ENCODE measurements at regions not wholly inside any gene's neighbourhood (a gene's known extent, or its start where the extent isn't known, plus 50 kb on each side); places are given as distances from the start of the nearest gene placed in this dataset.

DNA sequence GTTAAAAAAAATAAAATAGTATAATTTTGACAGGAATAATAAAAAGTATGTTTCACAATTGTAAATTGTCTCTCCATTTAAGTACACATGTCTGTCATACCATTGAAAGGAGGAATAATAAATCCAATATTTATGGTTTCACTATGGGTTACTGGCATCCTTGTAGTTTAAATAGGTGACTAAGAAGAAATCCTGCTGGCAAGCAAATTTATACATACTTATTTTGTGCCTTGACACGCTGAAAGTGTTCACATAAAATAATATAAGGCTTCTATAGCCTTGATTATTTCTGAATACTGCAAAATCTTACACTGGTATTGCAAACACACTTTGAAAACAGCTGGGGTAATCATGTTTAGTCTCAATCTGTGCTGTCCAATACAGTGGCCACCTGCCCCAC is 138.3 kb upstream of the ETAA1 start:
- DNase-seq: no peak

DNA sequence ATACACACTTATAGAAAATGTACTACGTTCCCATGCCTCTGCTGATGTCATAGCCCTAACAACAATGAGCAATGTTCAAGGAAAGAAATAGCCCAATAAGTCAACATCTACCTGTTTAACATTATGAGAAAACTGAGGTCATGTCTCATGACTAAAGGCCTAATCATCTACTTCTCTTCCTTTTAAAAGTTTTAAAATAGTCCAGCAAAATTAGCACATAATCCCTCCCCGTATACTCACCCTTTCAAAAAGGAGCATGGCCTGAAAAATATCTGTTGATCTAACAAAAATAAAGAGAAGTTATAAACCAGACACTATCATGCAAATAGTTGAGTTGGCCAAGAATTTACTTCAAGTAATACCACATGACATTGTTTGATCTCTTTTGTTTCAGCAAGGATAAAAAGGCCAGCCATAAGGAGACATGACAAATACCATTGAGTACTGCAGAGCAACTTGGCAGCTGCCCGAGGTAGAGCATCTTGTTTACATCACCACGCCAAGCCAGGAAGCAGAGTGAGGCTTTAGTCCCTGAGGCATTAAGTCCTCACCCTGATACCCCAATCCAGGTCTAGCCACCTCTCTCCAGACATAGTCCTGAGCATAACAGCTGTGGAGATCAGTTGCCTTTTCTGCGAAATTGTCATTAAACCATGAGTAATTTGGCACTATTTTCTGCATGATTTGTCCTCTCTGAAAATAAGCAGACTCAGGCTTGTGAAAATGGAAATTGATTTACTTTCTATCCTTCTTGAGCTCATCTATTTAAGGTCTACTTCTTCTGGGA is 137.4 kb upstream of the ETAA1 start:
- peak; percentile 48 for DNase-seq

DNA sequence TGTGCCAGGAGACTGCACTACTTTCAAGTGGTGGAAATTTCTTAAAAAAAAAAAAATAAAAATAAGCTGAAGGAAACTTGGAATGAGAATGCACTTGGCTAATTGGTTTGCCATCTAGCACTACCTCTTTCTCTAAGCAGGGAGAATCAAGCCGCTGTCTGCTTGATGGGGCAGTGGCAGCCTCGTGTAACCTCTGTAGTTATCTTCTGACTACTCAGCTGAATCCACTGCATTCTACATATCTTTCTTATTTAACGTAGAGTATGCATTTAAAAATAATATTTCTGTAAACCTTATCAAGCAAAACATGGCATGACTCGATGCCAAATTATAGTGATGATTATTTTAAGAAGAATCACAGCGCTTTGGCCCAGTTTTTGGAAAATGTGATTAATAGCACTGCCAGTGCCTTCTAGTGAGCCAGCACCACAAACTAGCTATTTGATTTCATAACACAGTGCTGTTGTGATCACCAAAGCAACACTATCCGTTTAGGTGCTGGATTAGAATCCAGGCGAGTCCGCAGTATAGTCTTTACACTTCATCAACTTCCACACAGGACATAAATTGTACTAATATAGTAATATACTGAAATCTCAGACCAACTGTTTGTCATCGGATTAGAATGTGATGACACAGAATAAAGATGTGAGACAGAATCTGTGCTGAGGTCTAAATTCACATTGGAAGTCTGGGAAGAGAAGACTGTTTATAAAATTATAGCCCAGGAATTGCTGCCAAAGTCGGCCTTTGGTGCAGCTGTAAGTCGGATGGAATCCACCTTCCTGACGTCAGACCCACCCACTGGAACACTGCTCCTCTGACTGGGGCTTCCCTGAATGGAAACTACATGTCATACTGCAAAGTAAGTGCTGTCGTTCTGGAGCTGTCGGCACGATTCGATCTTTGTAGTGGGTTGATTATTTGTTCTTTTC is 136.5 kb upstream of the ETAA1 start:
- DNase-seq: peak; percentile 77

DNA sequence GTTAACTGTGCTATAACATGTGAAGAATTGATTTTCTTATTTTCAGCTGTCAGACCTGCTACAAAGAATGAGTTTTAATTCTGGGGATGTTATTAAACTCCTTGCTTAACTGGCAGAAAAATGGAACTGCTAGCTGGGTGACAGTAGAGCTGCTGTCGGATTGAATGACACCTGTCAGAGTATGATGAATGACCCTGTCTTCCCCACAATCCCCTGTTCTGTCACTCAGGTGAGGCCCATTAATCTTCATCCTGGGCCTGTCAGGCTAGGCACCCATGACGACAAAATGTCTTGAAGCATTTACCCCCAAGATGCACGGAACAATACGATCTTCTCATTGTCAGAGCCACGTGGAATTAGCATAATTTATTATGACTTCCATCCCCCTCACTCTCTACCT is 129.9 kb upstream of the ETAA1 start:
- no peak for DNase-seq

DNA sequence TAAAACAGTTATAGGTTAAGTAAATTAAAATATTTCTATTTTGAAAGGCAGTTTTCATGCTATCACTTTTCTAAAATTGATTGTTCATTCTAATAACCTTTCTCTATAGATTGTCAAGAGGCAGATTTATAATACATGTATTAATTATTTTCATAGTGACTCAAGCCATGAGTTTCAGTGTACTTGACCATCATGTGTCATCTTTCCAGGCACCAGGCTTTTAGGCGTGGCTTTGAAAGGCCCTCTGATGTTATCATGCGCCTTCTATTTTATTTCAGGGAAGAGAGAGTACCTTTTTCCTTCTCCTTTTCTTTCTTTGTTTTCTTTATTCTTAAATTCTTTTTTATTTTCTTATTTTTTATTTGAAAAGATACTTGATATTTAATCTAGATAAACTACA is 128.3 kb upstream of the ETAA1 start:
- DNase-seq: no peak

DNA sequence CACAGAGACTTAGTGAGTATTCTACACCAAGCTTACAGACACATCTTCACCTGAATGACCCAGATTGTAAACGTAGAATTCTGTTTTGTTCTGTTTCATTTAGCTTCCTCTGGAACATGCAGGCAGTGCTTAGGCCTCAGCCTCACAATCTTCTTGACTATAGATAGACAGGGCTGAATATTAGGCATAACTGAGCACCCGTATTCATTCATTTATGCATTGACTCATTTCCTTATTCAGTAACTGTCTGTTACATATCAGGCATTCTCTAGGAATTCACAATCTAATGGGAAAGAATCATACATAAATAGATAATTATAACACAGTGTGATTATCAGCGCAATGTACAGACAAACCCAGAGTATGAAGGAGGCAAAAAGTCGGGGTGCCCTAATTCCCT is 124.9 kb upstream of the ETAA1 start:
- DNase-seq: no peak

DNA sequence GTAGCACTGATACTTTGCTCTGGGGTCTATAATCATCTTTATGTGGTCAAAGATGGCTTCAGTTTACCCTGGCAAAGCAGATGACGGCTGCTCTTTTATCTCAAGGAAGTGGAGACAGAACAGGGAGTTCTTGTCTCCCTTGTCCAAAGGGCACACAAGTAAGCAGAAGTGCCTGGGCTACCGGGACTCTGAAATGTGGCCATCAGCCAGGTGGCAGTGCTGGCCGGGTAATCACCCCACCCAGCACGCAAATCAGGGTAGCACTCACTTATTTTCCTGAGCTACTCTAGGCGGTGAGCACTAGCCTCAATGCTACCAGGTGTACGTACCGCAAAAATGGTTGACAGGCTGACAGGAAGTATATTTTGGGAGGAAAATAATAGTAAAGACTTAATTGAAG is 119.7 kb upstream of the ETAA1 start:
- DNase-seq: no peak

DNA sequence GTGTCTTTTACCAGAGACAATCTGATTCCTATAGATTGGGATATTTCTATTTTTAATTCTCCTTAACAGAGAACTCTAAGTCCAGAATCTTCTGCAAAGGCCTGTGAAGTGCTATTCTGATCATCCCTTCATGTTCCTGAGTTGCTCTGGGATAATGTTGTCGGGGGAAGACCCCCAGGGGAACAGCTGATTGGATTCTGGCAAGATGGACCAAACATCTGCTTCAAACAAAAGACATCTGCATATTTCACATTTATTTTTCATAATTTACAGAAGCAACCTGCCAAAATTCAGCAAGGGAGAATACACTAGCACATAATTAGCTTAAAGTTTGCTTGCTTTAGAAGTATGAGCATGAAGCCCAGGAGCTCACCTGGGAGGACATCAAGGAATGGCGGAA is 116.0 kb upstream of the ETAA1 start:
- no peak for DNase-seq

DNA sequence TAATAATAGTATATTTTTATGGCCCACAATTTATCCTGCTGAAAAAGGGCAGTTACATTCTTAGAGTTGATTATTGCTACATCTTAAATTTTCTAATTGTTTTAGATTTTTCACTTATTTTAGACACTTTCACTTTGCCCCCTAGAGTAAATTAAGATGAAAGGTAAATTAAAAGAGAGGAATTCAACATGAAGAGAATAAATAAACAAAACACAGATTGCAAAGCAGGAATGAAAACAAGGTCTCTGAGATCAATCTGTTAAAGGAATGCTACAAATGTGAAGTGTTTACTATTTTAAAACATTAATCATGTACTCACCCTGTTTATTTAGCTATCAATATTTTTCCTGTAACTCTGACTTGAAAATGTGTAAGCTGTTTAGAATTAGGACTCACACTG is 113.5 kb upstream of the ETAA1 start:
- no peak for DNase-seq

DNA sequence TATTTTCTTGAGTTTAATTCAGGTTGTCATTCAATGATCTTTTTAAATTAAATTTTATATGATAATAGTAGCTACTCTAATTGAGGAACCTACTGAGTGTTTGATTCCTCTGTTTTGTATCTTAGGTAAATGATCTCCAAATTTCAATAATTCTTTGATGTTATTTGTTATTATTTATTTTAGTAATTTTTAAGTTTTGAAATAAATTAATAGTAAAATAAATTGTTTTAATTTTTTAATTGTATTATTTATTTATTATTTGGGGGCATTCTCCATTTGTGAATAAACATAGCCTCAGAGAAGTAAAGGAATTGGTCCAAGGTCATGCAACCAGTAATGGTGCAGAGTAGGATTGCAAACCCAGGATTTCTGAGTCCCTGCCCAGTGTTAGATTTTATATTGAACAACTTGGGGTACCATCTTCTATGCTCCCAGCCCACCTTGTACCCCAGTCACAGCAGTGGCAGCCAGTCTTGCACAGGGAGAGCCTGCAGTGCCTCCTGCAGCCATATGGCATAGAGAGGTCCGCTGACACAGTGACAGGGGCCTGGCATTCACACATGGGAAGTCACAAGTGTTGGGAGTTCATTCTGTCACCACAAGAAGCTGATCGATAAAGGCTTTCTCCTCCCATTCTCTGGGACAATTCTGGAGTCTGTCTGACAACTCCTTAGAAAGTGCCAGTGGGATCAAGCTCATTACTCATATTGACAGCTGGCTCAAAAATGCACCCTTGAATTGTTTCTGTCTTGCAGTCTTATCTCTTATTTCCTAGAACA is 110.0 kb upstream of the ETAA1 start:
- DNase-seq: no peak

DNA sequence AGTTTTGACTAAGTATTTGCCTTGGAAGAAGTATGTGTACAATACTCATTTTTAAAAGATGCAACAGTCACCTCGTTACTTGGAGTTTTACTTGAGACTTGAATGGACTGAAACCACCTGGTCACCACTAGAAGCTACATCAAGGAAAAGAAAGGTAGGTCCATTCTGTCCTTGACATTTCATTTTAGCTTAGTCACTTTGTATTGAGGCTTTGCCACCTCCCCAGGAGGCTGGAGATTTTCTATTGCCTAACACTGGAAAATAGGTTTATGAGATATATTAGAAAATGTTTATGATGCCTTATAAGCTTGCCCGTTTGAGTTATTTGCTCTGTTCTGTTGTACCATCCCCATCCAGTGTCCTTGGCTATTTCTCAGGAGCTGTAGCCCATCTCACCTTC is 107.9 kb upstream of the ETAA1 start:
- no peak for DNase-seq

DNA sequence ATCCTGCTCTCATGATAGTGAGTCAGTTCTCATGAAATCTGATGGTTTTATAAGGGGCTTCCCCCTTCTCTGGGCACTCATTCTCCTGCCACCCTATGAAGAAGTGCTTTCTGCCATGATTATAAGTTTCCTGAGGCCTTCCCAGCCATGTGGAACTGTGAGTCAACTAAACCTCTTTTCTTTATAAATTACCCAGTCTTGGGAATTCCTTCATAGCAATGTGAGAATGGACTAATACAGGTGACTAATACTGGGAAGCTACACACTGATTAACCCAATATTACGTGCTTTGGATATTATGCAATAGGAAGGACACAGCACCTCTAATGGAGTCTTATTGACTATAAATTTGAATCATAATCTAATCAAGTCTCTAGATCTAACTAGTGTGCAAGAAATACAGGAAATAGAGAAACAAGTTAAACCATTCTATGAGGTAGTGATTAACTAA is 107.2 kb upstream of the ETAA1 start:
- DNase-seq: no peak

DNA sequence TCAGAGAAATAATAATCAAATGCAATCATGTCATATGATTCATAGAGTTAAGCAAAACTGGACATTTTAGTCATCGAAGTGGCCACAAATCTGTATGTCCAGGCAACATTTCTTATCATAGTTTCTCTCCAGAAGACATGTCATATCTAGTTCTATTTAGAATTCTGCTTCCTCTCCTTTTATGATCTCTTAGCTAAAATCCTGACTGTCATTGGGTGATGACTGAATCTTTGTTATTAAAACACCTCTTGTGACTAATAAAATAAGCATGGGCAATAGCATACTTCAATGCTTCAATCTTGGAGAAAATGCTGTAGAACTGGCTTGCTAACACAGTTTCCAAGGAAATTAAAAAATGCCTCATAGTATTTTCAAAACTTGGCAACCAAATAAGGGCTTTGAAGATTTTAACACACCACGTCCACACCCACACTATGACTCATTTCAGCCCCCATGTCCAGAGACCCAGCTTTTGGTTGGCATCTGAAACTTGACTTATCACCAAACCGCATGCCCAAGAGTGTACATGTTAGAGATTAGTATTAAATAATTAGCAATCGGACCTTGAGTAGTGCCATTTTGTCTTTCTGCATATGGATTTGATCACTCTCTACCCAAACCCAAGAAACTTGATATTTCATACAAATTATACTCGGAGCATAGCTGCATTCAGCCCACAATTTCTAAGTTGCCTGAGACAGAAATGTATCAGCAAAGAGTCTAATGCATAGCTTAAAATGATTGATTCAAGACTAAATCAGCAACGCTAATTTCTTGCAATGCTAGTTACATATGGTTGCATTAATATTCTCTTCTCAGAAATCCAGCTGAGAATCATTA is 106.5 kb upstream of the ETAA1 start:
- no peak for DNase-seq

DNA sequence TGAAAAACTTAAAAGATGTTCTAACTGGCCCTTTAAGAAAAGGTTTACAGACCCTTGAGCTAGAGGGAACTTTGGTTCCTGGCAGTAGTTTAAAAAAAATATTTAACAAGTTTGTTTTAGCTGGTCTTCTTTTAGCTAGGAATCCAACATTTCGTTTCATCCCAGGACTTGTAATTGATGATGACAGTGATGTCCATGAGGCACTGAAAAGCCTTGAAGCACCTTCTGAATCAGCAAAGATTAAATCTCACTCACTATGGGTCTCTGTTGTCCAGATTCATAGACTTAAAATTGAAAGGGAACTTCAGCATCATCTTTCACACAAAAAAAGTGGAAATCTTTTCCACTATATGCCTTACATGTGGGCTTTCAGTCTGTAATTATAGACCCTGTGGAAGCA is 102.9 kb upstream of the ETAA1 start:
- DNase-seq: no peak

DNA sequence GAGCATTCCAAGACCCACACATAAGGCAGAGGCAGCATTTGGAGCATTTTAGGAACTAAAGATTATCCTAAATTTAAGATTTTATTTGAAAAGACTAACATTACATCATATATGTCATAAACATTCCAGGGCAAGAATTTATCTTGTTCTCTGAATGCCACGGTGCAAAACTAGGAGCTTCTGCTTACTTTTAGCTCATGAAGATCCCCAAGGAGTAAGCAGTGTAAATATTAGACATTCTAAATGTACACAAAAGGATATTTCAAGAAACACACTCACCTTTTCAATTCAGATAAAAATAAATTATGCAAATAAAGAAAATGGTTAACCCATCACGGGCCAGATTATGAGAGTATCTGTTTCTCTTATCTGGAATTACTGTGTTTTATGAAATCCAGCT is 101.7 kb upstream of the ETAA1 start:
- no peak for DNase-seq

DNA sequence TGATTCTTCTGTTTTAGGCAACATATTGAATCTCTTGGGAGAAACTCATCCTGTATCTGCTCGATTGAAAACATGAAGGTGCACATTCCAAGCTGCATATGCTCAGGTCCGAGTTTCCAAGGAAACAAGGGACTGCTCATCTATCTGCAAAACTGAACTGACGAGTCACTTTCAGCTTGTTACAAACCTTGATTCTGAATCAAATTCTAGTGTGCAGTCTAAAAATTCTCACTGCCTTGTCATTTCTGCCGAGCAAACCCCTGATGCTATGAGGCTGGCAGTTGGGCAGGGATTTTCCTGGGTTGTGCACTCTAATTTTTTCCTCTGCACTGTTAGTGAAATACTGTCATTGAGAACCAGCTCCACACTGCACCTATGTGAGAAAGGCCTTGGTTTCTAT is 101.3 kb upstream of the ETAA1 start:
- DNase-seq: no peak

DNA sequence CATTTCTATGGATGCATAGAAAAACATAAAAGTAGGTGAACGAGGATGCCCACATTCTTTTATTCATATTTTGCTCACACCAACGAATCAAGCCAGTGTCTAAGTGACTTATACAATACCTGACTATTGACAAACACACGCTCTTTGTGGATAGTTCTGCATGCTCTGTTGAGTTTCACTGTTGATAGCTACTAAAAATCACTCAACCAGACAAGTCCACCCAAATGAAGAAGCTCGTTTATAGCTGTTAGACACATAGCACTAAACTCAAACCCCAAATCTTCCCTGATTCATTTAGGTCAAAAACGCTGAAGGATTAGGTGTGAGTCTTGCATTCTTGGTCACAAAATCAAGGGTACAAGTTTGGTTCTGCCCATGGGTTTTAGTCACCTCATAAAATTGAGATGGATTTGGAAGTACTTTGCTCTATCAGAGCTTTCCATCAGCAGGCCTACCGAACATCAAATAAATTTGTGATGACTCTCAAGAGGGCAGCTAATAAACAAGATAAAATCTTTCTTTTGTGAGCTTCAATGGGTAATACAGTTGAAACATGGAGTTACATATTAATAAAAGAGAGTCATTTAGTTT is 92.7 kb upstream of the ETAA1 start:
- DNase-seq: no peak

DNA sequence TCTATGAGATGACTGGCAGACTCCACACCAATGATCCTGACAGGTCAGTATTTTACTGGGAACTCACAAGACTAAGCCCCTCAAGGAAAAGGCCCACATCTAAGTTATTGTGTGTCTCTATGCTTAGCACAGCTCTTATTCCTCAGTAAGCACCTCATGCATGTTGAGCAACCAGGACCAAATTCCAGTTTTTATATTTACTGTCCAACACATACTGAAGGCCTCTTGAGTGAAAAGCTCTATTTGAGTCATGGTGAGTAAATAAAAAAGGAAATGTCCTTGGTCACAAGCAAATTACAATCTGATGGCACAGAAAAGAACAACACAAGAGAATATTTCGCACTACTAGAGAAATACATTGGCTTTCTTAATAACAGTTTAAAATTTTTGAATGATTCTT is 87.9 kb upstream of the ETAA1 start:
- no peak for DNase-seq

DNA sequence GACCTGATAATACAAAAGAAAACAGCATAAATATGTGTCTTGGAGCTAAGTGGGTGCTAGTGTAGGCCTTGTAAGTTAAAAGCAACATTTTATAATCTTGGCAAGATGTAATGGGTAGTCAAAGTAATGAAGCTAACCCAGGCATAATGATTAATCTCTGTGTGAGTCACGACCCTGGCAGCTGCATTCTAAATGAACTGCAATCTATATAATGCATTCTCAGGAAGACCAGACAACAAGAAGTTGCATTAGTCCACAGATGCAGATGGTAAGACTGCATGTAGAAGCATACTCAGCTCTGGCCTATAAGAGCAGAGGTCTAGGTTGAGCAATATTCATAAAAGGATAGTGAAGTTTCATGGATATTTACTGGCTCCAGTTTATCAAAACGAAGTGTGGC is 85.6 kb upstream of the ETAA1 start:
- DNase-seq: no peak

DNA sequence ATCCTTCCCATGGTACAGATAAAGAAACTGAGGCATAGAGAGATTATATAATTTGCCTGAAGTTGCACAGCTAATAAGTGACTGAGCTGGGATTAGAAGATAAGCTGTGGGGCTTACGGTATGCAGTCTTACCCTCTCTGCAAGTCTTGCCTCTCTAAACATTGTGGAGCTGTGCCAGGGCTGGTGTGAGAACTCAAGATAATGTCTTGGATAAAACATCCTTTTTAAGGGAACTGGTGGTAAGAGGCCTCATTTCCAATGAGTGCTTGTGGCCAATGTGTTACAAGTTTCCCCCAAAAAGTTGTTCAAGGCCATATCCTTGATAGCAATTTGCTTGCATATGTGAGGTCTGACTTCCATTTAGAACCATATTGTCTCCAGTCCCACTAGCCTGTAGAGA is 84.3 kb upstream of the ETAA1 start:
- DNase-seq: no peak

DNA sequence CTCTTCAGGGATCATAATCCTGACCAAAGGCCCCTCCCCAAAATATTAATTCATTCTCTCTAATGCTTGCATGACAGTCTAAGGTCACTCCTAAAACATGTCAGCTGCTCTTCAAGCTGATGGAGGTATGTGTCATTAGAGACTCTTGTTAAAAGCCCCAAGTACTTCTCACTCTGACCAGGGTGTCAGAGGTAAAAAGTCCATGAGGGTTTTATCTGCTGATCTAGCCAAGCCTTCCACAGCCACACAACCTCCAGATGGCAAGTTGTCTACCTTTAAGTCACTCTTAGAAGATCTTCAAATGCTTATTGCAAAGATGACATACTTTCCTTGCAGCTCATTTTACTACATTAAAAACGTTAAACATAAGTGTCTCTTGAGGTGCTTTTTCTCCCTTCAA is 83.6 kb upstream of the ETAA1 start:
- DNase-seq: no peak

DNA sequence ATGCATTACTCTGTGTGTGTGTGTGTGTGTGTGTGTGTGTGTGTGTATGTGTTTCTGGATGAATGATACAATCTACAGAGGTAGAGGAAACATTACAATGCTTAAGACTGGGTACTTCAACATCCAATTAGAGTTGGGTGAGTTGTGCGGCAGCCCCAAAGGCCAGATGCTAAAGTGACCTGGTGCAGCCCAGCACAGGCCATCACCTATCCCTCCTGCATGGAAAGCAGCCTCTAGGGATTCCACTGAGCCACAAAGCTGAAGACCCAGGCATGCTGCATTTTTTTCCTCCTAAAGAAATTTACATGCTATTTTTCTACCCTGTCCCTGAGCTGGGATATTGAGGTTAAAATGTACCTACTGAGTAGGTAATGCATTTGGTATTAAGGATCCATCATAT is 79.1 kb upstream of the ETAA1 start:
- no peak for DNase-seq

All from right forelimb (tissue), 1 donor.